ENCODE measurements at regions not wholly inside any gene's neighbourhood (a gene's known extent, or its start where the extent isn't known, plus 50 kb on each side); places are given as distances from the start of the nearest gene placed in this dataset.
"Not testable (repeated sequence)": the region's sequence is repeated elsewhere in the genome, so short reads cannot be mapped to it uniquely, and the experiment has no call there.

DNA sequence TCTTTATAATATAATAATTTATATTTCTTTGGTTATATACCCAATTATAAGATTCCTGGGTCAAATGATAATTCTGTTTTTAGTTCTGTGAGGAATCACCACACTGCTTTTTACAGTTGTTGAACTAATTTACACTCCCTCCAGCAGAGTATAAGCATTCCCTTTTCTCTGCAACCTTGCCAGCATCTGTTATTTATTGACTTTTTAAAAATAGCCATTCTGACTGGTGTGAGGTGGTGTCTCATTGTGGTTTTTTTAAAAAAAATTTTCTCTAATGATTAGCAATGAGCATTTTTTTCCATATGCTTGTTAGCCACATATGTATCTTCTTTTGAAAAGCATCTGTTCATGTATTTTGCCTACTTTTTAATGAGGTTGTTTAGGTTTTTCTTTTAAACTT lies 122.2 kb downstream of the ZNF486 start:
- Mint-ChIP-seq H3K4me3 (no peak overlapping the region), H3K27ac (no peak overlapping the region), H3K27me3 (no peaks in the 10 kb centered on the region), H3K36me3 (ENCODE audit: low read depth) (no peaks in the 10 kb centered on the region), H3K4me1 (no peaks in the 10 kb centered on the region), H3K9me3 (no peaks in the 10 kb centered on the region)
- ATAC-seq (replicated peaks), result no peak

DNA sequence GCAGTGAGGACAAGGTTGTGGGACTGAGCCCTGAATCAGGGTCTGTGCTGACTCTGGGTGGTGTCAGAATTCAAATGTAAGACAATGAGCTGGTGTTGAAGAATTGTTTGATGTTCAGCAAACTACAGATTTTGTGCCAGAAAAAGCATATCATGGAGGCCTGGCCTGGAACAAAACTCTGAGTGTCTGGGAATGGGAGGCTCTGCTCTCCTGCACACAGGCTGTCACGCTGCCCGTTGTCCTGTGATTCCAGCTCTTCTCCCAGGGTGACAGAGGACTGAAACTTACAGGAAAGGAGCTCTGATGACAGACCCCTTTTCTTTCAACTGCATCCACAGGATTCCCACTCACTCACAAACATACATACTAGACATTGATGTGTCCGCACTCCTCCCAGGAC lies 120.1 kb downstream of the ZNF486 start:
- Mint-ChIP-seq H3K27me3 (no peaks in the 10 kb centered on the region), H3K36me3 (ENCODE audit: low read depth) (no peaks in the 10 kb centered on the region), H3K4me1 (no peaks in the 10 kb centered on the region), H3K4me3 (no peak overlapping the region), H3K27ac (no peak overlapping the region), H3K9me3 (peaks cover 5% of the 10 kb centered on the region)
- ATAC-seq (replicated peaks), result no peak

DNA sequence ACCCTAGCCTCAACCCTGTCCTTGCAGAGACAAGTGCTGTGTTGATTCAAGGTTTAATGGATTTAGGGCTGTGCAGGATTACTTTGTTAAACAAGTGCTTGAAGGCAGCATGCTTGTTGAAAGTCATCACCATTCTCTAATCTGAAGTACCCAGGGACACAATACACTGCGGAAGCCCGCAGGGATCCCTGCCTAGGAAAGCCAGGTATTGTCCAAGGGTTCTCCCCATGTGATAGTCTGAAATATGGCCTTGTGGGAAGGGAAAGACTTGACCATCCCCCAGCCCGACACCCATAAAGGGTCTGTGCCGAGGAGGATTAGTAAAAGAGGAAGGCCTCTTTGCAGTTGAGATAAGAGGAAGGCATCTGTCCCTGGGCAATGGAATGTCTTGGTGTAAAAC lies 118.9 kb downstream of the ZNF486 start:
- not testable (repeated sequence) for H3K4me3 Mint-ChIP-seq; H3K27me3 Mint-ChIP-seq; H3K27ac Mint-ChIP-seq; H3K36me3 Mint-ChIP-seq (ENCODE audit: low read depth); H3K4me1 Mint-ChIP-seq; H3K9me3 Mint-ChIP-seq; ATAC-seq (replicated peaks)

DNA sequence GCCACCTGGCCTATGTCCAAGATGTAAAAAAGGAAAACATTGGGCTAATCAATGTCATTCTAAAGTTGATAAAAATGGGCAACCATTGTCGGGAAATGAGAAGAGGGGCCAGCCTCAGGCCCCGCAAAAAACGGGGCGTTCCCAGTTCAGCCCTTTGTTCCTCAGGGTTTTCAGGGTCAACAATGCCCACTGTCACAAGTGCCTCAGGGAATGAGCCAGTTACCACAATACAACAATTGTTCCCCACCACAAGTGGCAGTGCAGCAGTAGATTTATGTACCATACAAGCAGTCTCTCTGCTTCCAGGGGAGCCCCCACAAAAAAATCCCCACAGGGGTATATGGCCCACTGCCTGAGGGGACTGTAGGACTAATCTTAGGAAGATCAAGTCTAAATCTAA lies 112.5 kb downstream of the ZNF486 start:
- Mint-ChIP-seq H3K4me3 (no peak overlapping the region), H3K27me3 (no peaks in the 10 kb centered on the region), H3K27ac (no peak overlapping the region), H3K36me3 (ENCODE audit: low read depth) (no peaks in the 10 kb centered on the region), H3K4me1 (no peaks in the 10 kb centered on the region), H3K9me3 (peaks cover 5% of the 10 kb centered on the region)
- no peak for ATAC-seq (replicated peaks)

DNA sequence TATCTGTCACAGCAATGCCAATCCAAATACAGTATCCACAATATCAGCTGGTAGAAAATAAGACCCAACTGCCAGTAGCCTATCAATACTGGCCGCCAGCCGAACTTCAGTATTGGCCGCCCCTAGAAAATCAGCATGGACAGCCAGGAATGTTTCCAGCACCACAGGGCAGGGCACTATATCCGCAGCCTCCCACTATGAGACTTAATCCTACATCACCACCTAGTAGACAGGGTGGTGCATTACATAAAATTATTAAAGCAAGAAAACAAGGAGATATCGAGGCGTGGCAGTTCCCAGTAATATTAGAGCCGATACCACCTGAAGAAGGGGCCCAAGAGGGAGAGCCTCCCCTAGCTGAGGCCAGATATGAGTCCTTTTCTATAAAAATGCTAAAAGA lies 111.3 kb downstream of the ZNF486 start:
- Mint-ChIP-seq H3K27ac (no peak overlapping the region), H3K4me3 (no peak overlapping the region), H3K27me3 (no peaks in the 10 kb centered on the region), H3K9me3 (peaks cover 3% of the 10 kb centered on the region), H3K36me3 (ENCODE audit: low read depth) (no peaks in the 10 kb centered on the region), H3K4me1 (no peaks in the 10 kb centered on the region)
- ATAC-seq (replicated peaks), result no peak

DNA sequence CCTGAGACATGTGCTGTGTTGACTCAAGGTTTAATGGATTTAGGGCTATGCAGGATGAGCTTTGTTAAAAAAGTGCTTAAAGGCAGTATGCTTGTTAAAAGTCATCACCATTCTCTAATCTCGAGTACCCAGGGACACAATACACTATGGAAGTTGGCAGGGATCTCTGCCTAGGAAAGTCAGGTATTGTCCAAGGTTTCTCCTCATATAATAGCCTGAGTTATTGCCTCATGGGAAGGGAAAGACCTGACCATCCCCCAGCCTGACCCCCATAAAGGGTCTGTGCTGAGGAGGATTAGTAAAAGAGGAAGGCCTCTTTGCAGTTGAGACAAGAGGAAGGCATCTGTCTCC lies 109.7 kb downstream of the ZNF486 start:
- H3K4me1 Mint-ChIP-seq; H3K27me3 Mint-ChIP-seq; H3K36me3 Mint-ChIP-seq (ENCODE audit: low read depth); ATAC-seq (replicated peaks); H3K9me3 Mint-ChIP-seq; H3K4me3 Mint-ChIP-seq; H3K27ac Mint-ChIP-seq: not testable (repeated sequence)

DNA sequence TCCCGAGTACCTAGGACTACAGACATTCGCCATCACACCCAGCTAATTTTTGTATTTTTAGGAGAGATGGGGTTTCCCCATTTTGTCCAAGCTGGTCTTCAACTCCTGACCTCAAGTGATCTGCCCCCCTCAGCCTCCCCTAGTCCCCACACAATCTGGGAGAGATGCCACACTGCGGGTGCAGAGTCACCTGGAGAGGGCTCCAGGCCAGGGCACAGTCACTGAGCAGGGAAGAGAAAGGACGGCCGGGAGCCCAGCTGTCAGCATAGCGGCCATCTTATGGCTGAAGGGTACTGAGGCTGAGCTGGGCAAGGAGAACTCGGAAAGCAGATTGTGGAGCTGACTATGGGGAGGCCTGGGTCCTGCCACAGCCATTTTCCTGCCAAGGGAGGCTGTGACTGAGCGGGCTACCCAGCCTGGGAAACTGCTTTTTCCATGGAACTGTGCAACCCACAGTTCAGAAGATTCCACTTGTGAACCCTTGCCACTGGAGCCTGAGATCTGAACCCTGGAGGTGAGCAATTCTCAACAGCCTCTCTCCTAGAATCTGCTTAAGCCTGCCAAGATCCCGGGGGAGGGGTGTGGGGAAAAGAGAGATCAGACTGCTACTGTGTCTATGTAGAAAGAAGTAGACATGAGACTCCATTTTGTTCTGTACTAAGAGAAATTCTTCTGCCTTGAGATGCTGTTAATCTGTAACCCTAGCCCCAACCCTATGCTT lies 109.2 kb downstream of the ZNF486 start:
- H3K4me1 Mint-ChIP-seq, result no peaks in the 10 kb centered on the region
- H3K36me3 Mint-ChIP-seq (ENCODE audit: low read depth), result no peaks in the 10 kb centered on the region
- H3K27ac Mint-ChIP-seq, result no peak overlapping the region
- no peak for ATAC-seq (replicated peaks)
- H3K9me3 Mint-ChIP-seq, result no peaks in the 10 kb centered on the region
- no peak overlapping the region for H3K4me3 Mint-ChIP-seq
- H3K27me3 Mint-ChIP-seq, result no peaks in the 10 kb centered on the region

DNA sequence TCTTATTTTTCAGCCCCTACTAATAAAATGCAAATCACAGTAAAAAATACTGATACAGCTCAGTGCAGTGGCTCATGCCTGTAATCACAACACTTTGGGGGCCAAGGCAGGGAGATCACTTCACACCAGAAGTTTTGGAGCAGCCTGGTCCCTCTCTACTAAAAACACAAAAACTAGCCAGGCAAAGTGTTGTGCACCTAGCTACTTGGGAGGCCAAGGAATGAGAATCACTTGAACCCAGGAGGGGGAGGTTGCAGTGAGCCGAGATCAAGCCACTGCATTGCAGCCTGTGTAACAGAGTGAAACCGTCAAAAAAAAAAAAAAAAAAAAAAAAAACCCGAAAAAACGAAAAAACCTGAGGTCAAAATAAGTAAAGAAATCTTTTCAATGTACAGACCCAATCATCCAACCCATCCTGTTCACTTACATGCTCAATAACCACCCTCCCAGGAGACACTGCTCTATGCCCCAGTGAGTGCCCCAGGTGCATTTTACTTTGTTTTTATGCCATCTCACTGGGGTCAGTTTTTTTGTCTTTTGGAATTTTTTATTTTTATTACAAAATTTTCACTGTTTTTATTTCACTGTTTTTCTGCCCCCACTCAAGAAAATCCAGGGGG lies 107.0 kb downstream of the ZNF486 start:
- Mint-ChIP-seq H3K36me3 (ENCODE audit: low read depth) (no peaks in the 10 kb centered on the region), H3K4me1 (no peaks in the 10 kb centered on the region), H3K27ac (no peak overlapping the region), H3K27me3 (no peaks in the 10 kb centered on the region), H3K4me3 (no peak overlapping the region), H3K9me3 (no peaks in the 10 kb centered on the region)
- ATAC-seq (replicated peaks), result no peak

DNA sequence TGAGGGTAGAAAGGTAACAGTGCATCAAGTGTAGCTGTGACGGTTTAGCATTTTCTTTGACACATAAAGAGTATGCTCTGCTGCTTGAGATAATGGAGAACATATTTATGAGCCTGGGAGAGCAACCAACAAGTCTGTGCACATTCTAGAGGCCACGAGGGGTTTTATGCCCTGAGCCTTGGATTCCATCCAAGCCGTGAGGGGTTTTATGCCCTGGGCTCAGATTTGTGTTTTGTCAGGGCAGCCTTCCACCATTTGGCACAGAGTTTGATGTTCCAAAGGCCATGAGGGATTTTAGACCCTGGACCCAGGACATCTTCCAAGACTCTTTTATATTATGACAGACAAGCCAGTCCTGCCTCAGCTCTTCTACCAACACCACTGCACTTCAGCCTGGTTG lies 106.4 kb downstream of the ZNF486 start:
- ATAC-seq (replicated peaks), result no peak
- no peaks in the 10 kb centered on the region for H3K36me3 Mint-ChIP-seq (ENCODE audit: low read depth)
- no peaks in the 10 kb centered on the region for H3K4me1 Mint-ChIP-seq
- H3K27ac Mint-ChIP-seq, result no peak overlapping the region
- H3K4me3 Mint-ChIP-seq, result no peak overlapping the region
- H3K27me3 Mint-ChIP-seq, result no peaks in the 10 kb centered on the region
- H3K9me3 Mint-ChIP-seq, result no peaks in the 10 kb centered on the region

DNA sequence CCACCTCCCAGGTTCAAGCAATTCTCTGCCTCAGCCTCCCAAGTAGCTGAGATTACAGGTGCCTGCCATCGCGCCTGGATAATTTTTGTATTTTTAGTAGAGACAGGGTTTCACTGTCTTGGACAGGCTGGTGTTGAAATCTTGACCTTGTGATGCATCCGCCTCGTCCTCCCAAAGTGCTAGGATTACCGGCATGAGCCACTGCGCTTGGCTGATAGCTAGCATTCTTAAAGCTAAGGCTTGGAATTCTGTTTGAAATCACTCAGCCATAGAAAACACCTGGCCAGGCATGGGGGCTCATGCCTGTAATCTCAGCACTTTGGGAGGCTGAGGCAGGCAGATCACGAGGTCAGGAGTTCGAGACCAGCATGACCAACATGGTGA lies 105.6 kb downstream of the ZNF486 start:
- H3K9me3 Mint-ChIP-seq; H3K4me3 Mint-ChIP-seq; ATAC-seq (replicated peaks); H3K36me3 Mint-ChIP-seq (ENCODE audit: low read depth); H3K27me3 Mint-ChIP-seq; H3K27ac Mint-ChIP-seq; H3K4me1 Mint-ChIP-seq: not testable (repeated sequence)

DNA sequence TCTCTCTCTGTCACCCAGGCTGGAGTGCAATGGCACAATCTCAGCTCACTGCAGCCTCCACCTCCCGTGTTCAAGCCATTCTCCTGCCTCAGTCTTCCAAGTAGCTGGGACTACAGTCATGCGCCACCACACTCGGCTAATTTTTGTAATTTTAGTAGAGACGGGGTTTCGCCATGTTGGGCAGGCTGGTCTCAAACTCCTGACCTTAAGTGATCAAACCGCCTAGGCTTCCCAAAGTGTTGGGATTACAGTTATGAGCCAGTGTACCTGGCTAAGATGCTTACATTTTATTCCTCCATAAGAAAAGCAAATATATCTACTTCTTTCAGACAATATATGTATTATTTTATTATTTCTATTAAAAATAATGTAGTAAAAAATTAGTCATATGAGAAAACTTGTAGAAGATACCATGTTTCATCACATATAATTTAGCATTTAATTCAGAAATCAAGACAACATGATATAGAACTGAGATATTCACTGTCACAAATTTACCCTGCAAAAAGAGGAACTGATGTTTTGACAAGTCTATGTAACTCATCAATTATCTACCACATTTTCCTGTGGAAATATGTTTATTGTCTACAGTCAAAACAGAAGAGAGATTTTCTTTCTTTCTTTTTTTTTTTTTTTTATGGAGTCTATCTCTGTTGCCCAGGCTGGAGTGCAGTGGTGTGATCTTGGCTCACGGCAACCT lies 105.1 kb downstream of the ZNF486 start:
- H3K27ac Mint-ChIP-seq; H3K4me3 Mint-ChIP-seq; H3K27me3 Mint-ChIP-seq; ATAC-seq (replicated peaks); H3K4me1 Mint-ChIP-seq; H3K9me3 Mint-ChIP-seq; H3K36me3 Mint-ChIP-seq (ENCODE audit: low read depth): not testable (repeated sequence)

DNA sequence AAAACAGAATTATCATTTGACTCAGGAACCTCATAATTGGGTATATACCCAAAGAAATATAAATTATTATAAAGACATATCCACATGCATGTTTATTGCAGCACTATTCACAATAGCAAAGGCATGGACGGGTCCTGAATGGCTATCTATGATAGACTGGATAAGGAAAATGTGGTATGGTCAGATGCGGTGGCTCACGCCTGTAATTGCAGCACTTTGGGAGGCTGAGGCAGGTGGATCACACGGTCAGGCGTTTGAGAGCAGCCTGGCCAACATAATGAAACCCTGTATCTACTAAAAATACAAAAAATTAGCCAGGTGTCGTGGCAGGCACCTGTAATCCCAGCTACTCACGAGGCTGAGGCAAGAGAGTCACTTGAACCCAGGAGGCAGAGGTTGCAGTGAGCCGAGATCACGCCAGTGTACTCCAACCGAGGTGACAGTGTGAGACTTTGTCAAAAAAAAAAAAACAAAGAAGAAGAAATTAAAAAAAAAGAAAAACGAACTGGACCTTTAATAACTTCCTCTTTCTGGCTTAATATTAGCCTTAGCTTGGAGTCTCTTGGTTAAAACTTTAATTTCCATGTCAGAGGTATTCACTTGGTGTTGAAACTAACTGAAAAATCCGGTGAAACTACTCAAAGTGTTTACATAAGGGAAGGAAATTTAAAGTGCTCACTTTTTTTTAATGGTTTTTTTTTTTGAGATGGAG lies 104.4 kb downstream of the ZNF486 start:
- Mint-ChIP-seq H3K27me3 (no peaks in the 10 kb centered on the region), H3K36me3 (ENCODE audit: low read depth) (no peaks in the 10 kb centered on the region), H3K9me3 (no peaks in the 10 kb centered on the region), H3K4me3 (no peak overlapping the region), H3K27ac (no peak overlapping the region), H3K4me1 (no peaks in the 10 kb centered on the region)
- ATAC-seq (replicated peaks), result no peak

DNA sequence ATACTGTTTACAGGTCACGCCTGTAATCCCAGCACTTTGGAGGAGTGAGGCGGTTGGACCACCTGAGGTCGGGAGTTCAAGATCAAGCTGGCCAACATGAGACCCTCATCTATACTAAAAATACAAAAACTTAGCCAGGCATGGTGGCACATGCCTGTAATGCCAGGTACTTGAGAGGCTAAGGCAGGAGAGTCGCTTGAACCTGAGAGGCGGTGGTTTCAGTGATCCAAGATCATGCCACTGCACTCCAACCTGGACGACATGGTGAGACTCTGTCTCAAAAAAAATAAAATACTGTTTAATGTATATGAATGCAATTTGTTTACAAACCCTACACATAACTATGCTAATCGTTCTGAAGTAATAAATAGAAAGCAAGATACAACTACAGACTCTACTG lies 102.4 kb downstream of the ZNF486 start:
- Mint-ChIP-seq H3K4me1 (no peaks in the 10 kb centered on the region), H3K9me3 (no peaks in the 10 kb centered on the region), H3K27me3 (no peaks in the 10 kb centered on the region), H3K27ac (no peak overlapping the region), H3K4me3 (no peak overlapping the region), H3K36me3 (ENCODE audit: low read depth) (no peaks in the 10 kb centered on the region)
- no peak for ATAC-seq (replicated peaks)

DNA sequence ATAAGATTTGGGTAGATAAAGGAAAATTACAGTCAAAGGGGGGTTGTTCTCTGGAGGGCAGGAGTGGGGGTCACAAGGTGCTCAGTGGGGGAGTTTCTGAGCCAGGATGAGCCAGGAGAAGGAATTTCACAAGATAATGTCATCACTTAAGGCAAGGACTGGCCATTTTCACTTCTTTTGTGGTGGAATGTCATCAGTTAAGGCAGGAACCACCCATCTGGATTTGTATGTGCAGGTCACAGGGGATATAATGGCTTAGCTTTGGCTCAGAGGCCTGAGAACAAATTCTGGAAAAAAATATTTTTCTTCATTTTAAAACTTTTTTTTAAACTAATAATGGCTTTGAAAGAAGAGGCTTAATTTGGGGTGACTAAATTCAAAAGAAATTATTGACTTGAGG lies 94.5 kb downstream of the ZNF486 start:
- ATAC-seq (replicated peaks); H3K36me3 Mint-ChIP-seq (ENCODE audit: low read depth); H3K4me1 Mint-ChIP-seq; H3K27me3 Mint-ChIP-seq; H3K4me3 Mint-ChIP-seq; H3K27ac Mint-ChIP-seq; H3K9me3 Mint-ChIP-seq: not testable (repeated sequence)

DNA sequence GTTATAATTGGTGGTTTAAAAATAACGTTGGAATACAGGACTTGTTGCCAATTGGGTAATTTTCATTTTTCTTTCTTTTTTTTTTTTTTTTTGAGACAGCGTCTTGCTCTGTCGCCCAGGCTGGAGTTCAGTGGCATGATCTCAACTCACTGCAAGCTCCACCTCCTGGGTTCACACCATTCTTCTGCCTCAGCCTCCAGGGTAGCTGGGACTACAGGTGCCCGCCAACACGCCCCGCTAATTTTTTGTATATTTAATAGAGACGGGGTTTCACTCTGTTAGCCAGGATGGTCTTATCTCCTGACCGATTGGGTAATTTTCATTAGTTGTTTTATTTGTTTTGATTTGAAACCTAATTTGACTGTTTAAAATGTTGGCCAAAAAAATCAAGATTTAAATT lies 93.7 kb downstream of the ZNF486 start:
- not testable (repeated sequence) for H3K4me3 Mint-ChIP-seq; H3K27ac Mint-ChIP-seq; H3K4me1 Mint-ChIP-seq; H3K9me3 Mint-ChIP-seq; ATAC-seq (replicated peaks); H3K27me3 Mint-ChIP-seq; H3K36me3 Mint-ChIP-seq (ENCODE audit: low read depth)

All from activated T-helper 17 cell treated with anti-CD3 and anti-CD28 coated beads, Interleukin-2, amount 50 U/mL, for 72 hours (primary cell).